Thyroid gland (tissue), 4 donors: ENCODE measurements at regions not wholly inside any gene's neighbourhood (a gene's known extent, or its start where the extent isn't known, plus 50 kb on each side); places are given as distances from the start of the nearest gene placed in this dataset.

ENCODE experiments used
- POLR2A ChIP-seq, 2 donors: fragments of 450-650 bp; IDR thresholded peaks; one replicate each; pipeline ENCODE4 v1.6.1; 2017; ENCODE audit warnings: antibody characterized with exemption in 2 of 2, mild to moderate bottlenecking in 2 of 2, moderate library complexity in 1 of 2
- TF ChIP-seq, protein P1 (sequence below), 6 experiments: fragments of 200-600 bp in 3 of 6; fragments of 450-650 bp in 3 of 6; sonication (generic) in 3 of 6; IDR thresholded peaks; one replicate each; pipeline ENCODE4 v1.5.1; 2016 to 2019; ENCODE audit warnings: antibody characterized with exemption in 6 of 6, mild to moderate bottlenecking in 2 of 6, inconsistent platforms in 1 of 6, moderate library complexity in 1 of 6

- TF ChIP-seq, protein P1, sequence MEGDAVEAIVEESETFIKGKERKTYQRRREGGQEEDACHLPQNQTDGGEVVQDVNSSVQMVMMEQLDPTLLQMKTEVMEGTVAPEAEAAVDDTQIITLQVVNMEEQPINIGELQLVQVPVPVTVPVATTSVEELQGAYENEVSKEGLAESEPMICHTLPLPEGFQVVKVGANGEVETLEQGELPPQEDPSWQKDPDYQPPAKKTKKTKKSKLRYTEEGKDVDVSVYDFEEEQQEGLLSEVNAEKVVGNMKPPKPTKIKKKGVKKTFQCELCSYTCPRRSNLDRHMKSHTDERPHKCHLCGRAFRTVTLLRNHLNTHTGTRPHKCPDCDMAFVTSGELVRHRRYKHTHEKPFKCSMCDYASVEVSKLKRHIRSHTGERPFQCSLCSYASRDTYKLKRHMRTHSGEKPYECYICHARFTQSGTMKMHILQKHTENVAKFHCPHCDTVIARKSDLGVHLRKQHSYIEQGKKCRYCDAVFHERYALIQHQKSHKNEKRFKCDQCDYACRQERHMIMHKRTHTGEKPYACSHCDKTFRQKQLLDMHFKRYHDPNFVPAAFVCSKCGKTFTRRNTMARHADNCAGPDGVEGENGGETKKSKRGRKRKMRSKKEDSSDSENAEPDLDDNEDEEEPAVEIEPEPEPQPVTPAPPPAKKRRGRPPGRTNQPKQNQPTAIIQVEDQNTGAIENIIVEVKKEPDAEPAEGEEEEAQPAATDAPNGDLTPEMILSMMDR (IDR thresholded peaks at IDR 0.05): no peak
- no peak for TF ChIP-seq POLR2A (IDR thresholded peaks at IDR 0.05)
These were observed 689.7 kb upstream of the PRMT6 start for GRCh38 chr1:106366627-106367319.
